HepG2 (cell line): ENCODE measurements at regions not wholly inside any gene's neighbourhood (a gene's known extent, or its start where the extent isn't known, plus 50 kb on each side); places are given as distances from the start of the nearest gene placed in this dataset.

Experiments used
- ATF7 ChIP-seq, 2 experiments: fragments of 450-650 bp in 1 of 2; sonication (generic) in 1 of 2; formaldehyde crosslinking in 1 of 2; IDR thresholded peaks; 2 replicates each; pipeline versions ENCODE4 v1.4.0 to v1.6.1; 2016 to 2020; ENCODE audit warnings: antibody characterized with exemption in 1 of 2, mild to moderate bottlenecking in 1 of 2, missing genetic modification reagents in 1 of 2
- CENPX ChIP-seq: sonication (generic); formaldehyde crosslinking; IDR thresholded peaks from 2 replicates; pipeline ENCODE4 v1.9.0; 2021; ENCODE audit warnings: mild to moderate bottlenecking, missing genetic modification reagents, moderate library complexity
- CSRNP2 ChIP-seq: sonication (generic); formaldehyde crosslinking; conservative IDR thresholded peaks from 2 replicates; pipeline ENCODE4 v1.8.0; 2022; ENCODE audit warnings: low read depth, missing genetic modification reagents
- DPF2 ChIP-seq: sonication (generic); formaldehyde crosslinking; IDR thresholded peaks from 2 replicates; pipeline ENCODE4 v1.4.0; 2020; ENCODE audit warnings: mild to moderate bottlenecking, low read depth, missing genetic modification reagents, borderline replicate concordance
- EP300 ChIP-seq, 3 experiments: sonication (generic) in 1 of 3; formaldehyde crosslinking in 1 of 3; IDR thresholded peaks; 2 replicates each; pipeline versions ENCODE4 v1.5.1 to v1.6.1; 2011 to 2020; ENCODE audit warnings: low read depth in 2 of 3, low read length in 2 of 3, borderline replicate concordance in 1 of 3, improper control_type of control experiment in 1 of 3, mild to moderate bottlenecking in 1 of 3, missing genetic modification reagents in 1 of 3, moderate library complexity in 1 of 3
- GTF2F1 ChIP-seq: fragments of 150-350 bp; IDR thresholded peaks from 2 replicates; pipeline ENCODE4 v1.6.1; 2014; ENCODE audit warnings: low read length
- MXI1 ChIP-seq: IDR thresholded peaks from 3 replicates; pipeline ENCODE4 v1.6.1; 2012; ENCODE audit warnings: low read depth, low read length, inconsistent platforms, borderline replicate concordance
- NCOR1 ChIP-seq: fragments of 200-600 bp; sonication (generic); IDR thresholded peaks from 2 replicates; pipeline ENCODE4 v1.7.0; 2017; ENCODE audit warnings: antibody characterized with exemption, low read length, borderline replicate concordance
- NR2C2 ChIP-seq: sonication (generic); formaldehyde crosslinking; IDR thresholded peaks from 2 replicates; pipeline ENCODE4 v1.4.0; 2020; ENCODE audit warnings: missing genetic modification reagents, mild to moderate bottlenecking, moderate library complexity, borderline replicate concordance
- RBM39 ChIP-seq: fragments of 200-400 bp; formaldehyde crosslinking; IDR thresholded peaks from one replicate; pipeline ENCODE4 v1.6.1; 2018; ENCODE audit warnings: antibody characterized with exemption, mild to moderate bottlenecking, low read depth, low read length; ENCODE audit not compliant: poor library complexity, severe bottlenecking
- SAP130 ChIP-seq: IDR thresholded peaks from 2 replicates; pipeline ENCODE4 v1.6.1; 2016; ENCODE audit warnings: low read depth
- THAP7 ChIP-seq: sonication (generic); formaldehyde crosslinking; IDR thresholded peaks from 2 replicates; pipeline ENCODE4 v1.8.1; 2023; ENCODE audit warnings: mild to moderate bottlenecking, missing genetic modification reagents
- ZNF337 ChIP-seq: sonication (generic); formaldehyde crosslinking; IDR thresholded peaks from 2 replicates; pipeline ENCODE4 v1.5.1; 2020; ENCODE audit warnings: missing genetic modification reagents, low read depth, mild to moderate bottlenecking, borderline replicate concordance
- ZNF556 ChIP-seq: sonication (generic); formaldehyde crosslinking; IDR thresholded peaks from 2 replicates; pipeline ENCODE4 v1.4.0; 2020; ENCODE audit warnings: mild to moderate bottlenecking, missing genetic modification reagents, borderline replicate concordance
- TF ChIP-seq, protein P1 (sequence below): sonication (generic); formaldehyde crosslinking; IDR thresholded peaks from 2 replicates; pipeline ENCODE4 v1.4.0; 2020; ENCODE audit warnings: mild to moderate bottlenecking, low read depth, missing genetic modification reagents
- TF ChIP-seq, protein P2 (sequence below): sonication (generic); formaldehyde crosslinking; IDR thresholded peaks from 2 replicates; pipeline ENCODE4 v1.8.1; 2023; ENCODE audit warnings: mild to moderate bottlenecking, moderate library complexity, missing genetic modification reagents
- TF ChIP-seq, protein P3 (sequence below): IDR thresholded peaks from 2 replicates; pipeline ENCODE4 v1.6.1; 2018; ENCODE audit warnings: missing genetic modification reagents, mild to moderate bottlenecking, missing compliant biosample characterization
- TF ChIP-seq, protein P4 (sequence below): sonication (generic); formaldehyde crosslinking; IDR thresholded peaks from 2 replicates; pipeline ENCODE4 v1.5.0; 2020; ENCODE audit warnings: mild to moderate bottlenecking, missing genetic modification reagents
- TF ChIP-seq, protein P5 (sequence below): IDR thresholded peaks from 2 replicates; pipeline ENCODE4 v1.6.1; 2016; ENCODE audit warnings: control low read depth

DNA sequence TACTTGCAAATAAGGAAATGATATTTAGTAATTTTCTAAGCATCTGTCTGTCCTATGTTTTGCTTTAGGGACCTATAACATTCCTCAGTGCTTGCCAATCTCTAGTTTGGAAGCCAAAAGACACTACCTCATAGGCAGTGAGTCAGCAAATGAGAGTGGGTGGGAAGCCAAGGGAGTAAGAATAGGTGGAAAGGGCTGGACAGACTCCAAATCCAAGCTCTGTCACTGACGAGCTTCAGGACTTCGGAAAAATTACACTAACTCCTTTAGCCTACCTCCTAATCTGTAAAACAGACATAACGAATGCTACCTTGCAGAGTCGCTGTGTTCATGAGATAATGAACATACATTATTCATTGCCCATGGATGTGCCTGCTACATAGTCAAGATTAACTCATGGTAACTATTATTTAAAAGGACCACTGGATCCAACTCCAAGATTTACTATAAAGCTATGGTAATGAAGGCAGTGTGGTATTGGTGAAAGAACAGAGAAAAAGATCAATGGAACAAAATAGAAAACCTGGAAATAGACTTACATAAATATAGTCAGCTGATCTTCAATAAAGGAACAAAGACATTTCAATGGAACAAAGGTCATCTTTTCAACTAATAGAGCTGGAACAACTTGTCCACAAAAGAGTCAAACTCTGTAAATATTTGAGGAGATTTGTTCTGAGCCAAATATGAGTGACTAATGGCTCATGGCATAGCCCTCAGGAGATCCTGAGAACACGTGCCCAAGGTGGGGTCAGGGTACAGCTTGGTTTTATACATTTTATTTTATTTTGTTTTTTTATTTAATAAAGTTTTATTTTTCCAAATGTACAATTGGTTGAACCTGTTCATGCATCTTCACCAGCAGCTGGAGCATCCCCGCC lies 64.1 kb downstream of the FAM50B start (continued):
- TF ChIP-seq, protein P1, sequence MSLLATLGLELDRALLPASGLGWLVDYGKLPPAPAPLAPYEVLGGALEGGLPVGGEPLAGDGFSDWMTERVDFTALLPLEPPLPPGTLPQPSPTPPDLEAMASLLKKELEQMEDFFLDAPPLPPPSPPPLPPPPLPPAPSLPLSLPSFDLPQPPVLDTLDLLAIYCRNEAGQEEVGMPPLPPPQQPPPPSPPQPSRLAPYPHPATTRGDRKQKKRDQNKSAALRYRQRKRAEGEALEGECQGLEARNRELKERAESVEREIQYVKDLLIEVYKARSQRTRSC (CRISPR knock-in tag): no peak
- TF ChIP-seq MXI1 (peak; percentile 25; the same call in 1 of the 3 replicates), EP300 (IDR thresholded peaks at IDR 0.05; ENCODE audit: low read depth in 2 of 2, low read length in 2 of 2) (peak; percentile 57 to 97), EP300 (CRISPR knock-in tag; IDR thresholded peaks at IDR 0.05; ENCODE audit: borderline replicate concordance) (peak; percentile 47), ATF7 (IDR thresholded peaks at IDR 0.05) (no peak), ATF7 (CRISPR knock-in tag; IDR thresholded peaks at IDR 0.05) (no peak), NR2C2 (CRISPR knock-in tag) (no peak; the same call in 1 of the 2 replicates), RBM39 (no peak), CENPX (CRISPR knock-in tag) (no peak), THAP7 (CRISPR knock-in tag) (no peak), GTF2F1 (no peak), DPF2 (peak; percentile 69), SAP130 (CRISPR knock-in tag) (peak; percentile 82), NCOR1 (peak; percentile 94; the same call in 1 of the 2 replicates), ZNF337 (CRISPR knock-in tag) (no peak), ZNF556 (CRISPR knock-in tag) (peak; percentile 45; the same call in 1 of the 2 replicates), CSRNP2 (CRISPR knock-in tag) (no peak)
- TF ChIP-seq, protein P2, sequence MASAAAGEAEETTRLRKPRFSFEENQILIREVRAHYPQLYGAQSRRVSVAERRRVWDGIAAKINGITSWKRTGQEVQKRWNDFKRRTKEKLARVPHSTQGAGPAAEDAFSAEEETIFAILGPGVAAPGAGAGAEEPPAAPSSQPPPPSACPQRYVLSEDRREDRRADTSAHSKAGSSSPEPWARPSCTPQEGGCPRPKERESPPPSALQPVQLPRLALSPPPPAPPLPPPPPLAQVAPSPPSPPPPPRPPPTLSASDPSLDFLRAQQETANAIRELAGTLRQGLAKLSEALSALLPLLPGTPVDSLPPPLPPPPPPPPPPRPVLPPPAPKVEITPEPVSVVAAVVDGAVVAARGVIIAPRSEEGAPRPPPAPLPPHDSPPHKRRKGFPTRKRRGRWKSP (CRISPR knock-in tag): no peak
- TF ChIP-seq, protein P3, sequence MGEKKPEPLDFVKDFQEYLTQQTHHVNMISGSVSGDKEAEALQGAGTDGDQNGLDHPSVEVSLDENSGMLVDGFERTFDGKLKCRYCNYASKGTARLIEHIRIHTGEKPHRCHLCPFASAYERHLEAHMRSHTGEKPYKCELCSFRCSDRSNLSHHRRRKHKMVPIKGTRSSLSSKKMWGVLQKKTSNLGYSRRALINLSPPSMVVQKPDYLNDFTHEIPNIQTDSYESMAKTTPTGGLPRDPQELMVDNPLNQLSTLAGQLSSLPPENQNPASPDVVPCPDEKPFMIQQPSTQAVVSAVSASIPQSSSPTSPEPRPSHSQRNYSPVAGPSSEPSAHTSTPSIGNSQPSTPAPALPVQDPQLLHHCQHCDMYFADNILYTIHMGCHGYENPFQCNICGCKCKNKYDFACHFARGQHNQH: peak; percentile 85; the same call in 1 of the 2 replicates
- TF ChIP-seq, protein P4, sequence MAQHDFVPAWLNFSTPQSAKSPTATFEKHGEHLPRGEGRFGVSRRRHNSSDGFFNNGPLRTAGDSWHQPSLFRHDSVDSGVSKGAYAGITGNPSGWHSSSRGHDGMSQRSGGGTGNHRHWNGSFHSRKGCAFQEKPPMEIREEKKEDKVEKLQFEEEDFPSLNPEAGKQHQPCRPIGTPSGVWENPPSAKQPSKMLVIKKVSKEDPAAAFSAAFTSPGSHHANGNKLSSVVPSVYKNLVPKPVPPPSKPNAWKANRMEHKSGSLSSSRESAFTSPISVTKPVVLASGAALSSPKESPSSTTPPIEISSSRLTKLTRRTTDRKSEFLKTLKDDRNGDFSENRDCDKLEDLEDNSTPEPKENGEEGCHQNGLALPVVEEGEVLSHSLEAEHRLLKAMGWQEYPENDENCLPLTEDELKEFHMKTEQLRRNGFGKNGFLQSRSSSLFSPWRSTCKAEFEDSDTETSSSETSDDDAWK (CRISPR knock-in tag): no peak
- TF ChIP-seq, protein P5, sequence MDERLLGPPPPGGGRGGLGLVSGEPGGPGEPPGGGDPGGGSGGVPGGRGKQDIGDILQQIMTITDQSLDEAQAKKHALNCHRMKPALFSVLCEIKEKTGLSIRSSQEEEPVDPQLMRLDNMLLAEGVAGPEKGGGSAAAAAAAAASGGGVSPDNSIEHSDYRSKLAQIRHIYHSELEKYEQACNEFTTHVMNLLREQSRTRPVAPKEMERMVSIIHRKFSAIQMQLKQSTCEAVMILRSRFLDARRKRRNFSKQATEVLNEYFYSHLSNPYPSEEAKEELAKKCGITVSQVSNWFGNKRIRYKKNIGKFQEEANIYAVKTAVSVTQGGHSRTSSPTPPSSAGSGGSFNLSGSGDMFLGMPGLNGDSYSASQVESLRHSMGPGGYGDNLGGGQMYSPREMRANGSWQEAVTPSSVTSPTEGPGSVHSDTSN (CRISPR knock-in tag): 0 out of 2 replicates have a peak, but pooled peaks have one; percentile 35
